ENCODE measurements at regions not wholly inside any gene's neighbourhood (a gene's known extent, or its start where the extent isn't known, plus 50 kb on each side); places are given as distances from the start of the nearest gene placed in this dataset.
"Not testable (repeated sequence)": the region's sequence is repeated elsewhere in the genome, so short reads cannot be mapped to it uniquely, and the experiment has no call there.

DNA sequence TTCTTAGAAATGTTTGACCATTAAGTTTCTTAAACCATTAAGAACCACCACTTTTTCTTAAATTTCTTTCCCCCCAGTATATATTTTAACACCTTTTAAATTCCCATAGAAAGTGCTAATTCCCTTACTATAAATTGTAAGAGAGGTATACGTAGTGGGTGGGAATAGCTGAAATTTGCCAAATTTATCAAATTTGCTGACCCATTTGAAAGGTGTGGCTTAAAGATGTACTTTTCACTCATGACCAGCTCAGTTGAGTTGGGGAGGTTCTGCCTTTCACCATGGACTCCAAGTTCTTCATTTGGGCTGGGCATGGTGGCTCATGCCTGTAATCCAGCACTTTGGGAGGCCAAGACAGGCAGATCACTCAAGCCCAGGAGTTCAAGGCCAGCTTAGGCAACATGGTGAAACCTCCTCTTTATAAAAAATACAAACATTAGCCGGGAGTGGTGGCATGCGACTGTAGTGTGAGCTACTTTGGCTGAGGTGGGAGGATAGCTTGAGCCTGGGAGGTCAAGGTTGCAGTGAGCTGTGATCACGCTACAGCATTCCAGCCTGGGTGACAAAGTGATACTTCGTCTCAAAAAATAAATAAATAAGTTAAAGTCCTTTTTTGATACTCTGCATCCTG is 133.2 kb downstream of the MRPL57 start:
- intact Hi-C loops (cut with DNase I; ENCODE audit: low total_unique reads), result no loop called here
- 85 to 96% methylated on average over 5 of the region's 5 CpGs for WGBS, 2 donors (ENCODE audit: low coverage in 1 of 2)

DNA sequence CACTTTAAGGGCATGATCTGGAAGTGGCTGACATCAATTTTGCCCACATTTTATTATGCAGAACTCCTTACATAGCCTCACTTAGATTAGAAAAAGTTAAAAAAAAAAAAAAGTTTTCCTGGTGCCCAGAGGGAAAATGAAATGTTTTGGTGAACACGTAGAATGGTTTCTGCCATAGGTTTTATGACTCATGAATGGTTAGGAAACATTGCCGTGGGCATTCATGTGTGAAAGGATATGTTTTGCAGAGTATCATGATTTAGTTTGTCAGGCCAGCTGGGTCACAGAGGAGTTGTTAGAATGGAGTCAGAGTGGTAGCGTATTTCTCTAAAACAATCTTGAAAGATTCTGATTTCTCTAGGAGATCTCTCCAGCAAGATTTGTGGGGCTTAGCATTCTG is 133.8 kb downstream of the MRPL57 start:
- TF ChIP-seq POLR2AphosphoS5 (IDR thresholded peaks at IDR 0.05) (no peak), EP300 (IDR thresholded peaks at IDR 0.05; ENCODE audit: low read depth) (no peak), POLR2A (IDR thresholded peaks at IDR 0.05) (no peak)
- TF ChIP-seq, protein P1, sequence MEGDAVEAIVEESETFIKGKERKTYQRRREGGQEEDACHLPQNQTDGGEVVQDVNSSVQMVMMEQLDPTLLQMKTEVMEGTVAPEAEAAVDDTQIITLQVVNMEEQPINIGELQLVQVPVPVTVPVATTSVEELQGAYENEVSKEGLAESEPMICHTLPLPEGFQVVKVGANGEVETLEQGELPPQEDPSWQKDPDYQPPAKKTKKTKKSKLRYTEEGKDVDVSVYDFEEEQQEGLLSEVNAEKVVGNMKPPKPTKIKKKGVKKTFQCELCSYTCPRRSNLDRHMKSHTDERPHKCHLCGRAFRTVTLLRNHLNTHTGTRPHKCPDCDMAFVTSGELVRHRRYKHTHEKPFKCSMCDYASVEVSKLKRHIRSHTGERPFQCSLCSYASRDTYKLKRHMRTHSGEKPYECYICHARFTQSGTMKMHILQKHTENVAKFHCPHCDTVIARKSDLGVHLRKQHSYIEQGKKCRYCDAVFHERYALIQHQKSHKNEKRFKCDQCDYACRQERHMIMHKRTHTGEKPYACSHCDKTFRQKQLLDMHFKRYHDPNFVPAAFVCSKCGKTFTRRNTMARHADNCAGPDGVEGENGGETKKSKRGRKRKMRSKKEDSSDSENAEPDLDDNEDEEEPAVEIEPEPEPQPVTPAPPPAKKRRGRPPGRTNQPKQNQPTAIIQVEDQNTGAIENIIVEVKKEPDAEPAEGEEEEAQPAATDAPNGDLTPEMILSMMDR (IDR thresholded peaks at IDR 0.05), result no peak
- Histone ChIP-seq H3K9me3 (no peaks in the 10 kb centered on the region), H3K27me3 (no peaks in the 10 kb centered on the region), H3K36me3 (no peaks in the 10 kb centered on the region), H3K4me1 (no peaks in the 10 kb centered on the region), H3K4me3 (no peak overlapping the region), H3K27ac (no peak overlapping the region)
- DNase-seq, result no peak
- 60 to 89% methylated on average over 3 of the region's 3 CpGs for WGBS, 2 donors (ENCODE audit: low coverage in 1 of 2)
- in situ Hi-C loops (cut with MboI; ENCODE audit: low pct_ligation_motif_present in 1 of 4, low pct_unique_long_range_greater_than_20kb in 1 of 4, low sequenced_read_pairs in 3 of 4), result no loop called here
- intact Hi-C loops (cut with DNase I; ENCODE audit: low total_unique reads), result no loop called here

More for the DNA sequence above, 133.2 kb downstream of the MRPL57 start:
- Histone ChIP-seq H3K9me3 (no peaks in the 10 kb centered on the region), H3K27me3 (no peaks in the 10 kb centered on the region), H3K36me3 (no peaks in the 10 kb centered on the region), H3K4me1 (no peaks in the 10 kb centered on the region), H3K4me3 (no peak overlapping the region), H3K27ac (no peak overlapping the region)
- no peak for TF ChIP-seq POLR2A (IDR thresholded peaks at IDR 0.05)
- no peak for TF ChIP-seq POLR2AphosphoS5 (IDR thresholded peaks at IDR 0.05)
- TF ChIP-seq, protein P1 (IDR thresholded peaks at IDR 0.05), result no peak
- TF ChIP-seq EP300 (IDR thresholded peaks at IDR 0.05; ENCODE audit: low read depth), result no peak
- in situ Hi-C loops (cut with MboI; ENCODE audit: low pct_ligation_motif_present in 1 of 4, low pct_unique_long_range_greater_than_20kb in 1 of 4, low sequenced_read_pairs in 3 of 4), result no loop called here
- DNase-seq, result no peak

DNA sequence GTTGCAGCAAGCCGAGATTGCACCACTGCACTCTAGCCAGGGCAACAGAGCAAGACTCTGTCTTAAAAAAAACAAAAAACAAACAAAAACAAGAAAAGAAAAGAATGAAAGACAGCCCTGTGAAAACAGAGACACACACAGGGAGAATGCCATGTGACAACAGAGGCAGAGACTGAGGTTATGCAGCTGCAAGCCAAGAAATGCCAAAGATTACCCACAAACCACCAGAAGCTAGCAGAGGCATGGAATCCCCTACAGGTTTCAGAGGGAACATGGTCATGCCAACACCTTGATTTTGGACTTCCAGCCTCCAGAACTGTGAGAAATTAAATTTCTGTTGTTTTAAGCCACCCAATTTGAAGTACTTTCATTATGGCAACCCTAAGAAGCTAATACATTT is 138.5 kb downstream of the MRPL57 start:
- H3K27ac ChIP-seq; intact Hi-C loops (cut with DNase I; ENCODE audit: low total_unique reads); H3K4me1 ChIP-seq; DNase-seq; H3K36me3 ChIP-seq; in situ Hi-C loops (cut with MboI; ENCODE audit: low pct_ligation_motif_present in 1 of 4, low pct_unique_long_range_greater_than_20kb in 1 of 4, low sequenced_read_pairs in 3 of 4); H3K4me3 ChIP-seq; H3K27me3 ChIP-seq; H3K9me3 ChIP-seq: not testable (repeated sequence)
- 86% methylated on average over 1 of the region's 1 CpG for WGBS, 2 donors (ENCODE audit: low coverage in 1 of 2)

DNA sequence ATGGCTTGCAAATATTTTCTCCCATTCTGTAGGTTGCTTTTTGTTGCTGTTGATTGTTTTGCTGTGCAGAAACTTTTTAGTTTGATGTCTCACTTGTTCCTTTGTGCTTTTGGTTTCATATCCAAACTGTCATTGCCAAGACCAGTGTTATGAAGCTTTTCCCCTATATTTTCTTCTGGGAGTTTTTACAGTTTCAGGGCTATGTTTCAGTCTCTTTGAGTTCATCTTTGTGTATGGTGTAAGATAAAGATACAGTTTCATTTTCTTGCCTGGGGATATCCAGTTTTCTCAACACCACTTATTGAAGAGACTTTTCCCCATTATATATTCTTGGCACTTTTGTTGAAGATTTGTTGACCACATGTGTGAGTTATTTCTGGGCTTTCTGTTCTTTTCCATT is 139.9 kb downstream of the MRPL57 start:
- Histone ChIP-seq H3K36me3 (no peaks in the 10 kb centered on the region), H3K4me1 (no peaks in the 10 kb centered on the region), H3K27ac (no peak overlapping the region), H3K4me3 (no peak overlapping the region), H3K9me3 (no peaks in the 10 kb centered on the region), H3K27me3 (no peaks in the 10 kb centered on the region)
- TF ChIP-seq EP300 (IDR thresholded peaks at IDR 0.05; ENCODE audit: low read depth) (no peak), POLR2AphosphoS5 (IDR thresholded peaks at IDR 0.05) (no peak)
- in situ Hi-C loops (cut with MboI; ENCODE audit: low pct_ligation_motif_present in 1 of 4, low pct_unique_long_range_greater_than_20kb in 1 of 4, low sequenced_read_pairs in 3 of 4) (no loop called here), intact Hi-C loops (cut with DNase I; ENCODE audit: low total_unique reads) (no loop called here)
- no peak for DNase-seq

DNA sequence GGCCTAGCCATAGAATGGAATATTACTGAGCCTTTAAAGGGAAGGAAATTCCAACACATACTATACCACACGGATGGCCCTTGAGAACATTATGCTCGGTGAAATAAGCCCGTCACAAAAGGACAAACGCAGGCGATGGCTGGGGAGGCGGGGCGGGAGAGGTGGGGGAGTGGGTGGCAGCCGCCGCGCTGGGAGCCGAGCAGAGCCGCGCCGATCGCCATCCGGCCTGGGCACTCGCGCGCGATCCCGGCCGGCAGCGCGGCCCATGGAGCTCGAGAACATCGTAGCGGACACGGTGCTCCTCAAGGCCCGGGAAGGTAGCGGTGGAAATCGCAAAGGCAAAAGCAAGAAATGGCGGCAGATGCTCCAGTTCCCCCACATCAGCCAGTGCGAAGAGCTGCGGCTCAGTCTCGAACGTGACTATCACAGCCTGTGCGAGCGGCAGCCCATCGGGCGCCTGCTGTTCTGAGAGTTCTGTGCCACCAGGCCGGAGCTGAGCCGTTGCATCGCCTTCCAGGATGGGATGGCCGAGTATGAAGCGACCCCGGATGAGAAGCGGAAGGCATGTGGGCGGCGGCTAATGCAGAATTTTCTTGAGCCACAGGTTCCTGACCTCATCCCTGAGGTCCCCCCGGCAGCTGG is 140.1 kb downstream of the ZDHHC20 start:
- intact Hi-C loops (cut with DNase I; ENCODE audit: low total_unique reads), result no loop called here
- no peak for TF ChIP-seq POLR2A (IDR thresholded peaks at IDR 0.05)
- TF ChIP-seq EP300 (IDR thresholded peaks at IDR 0.05; ENCODE audit: low read depth), result no peak
- no peak for TF ChIP-seq POLR2AphosphoS5 (IDR thresholded peaks at IDR 0.05)
- TF ChIP-seq, protein P1 (IDR thresholded peaks at IDR 0.05), result no peak
- 68 to 89% methylated on average over 10 to 50 of the region's 50 CpGs for WGBS, 2 donors (ENCODE audit: low coverage in 1 of 2)

More for the DNA sequence above, 140.1 kb downstream of the ZDHHC20 start:
- no peaks in the 10 kb centered on the region for H3K27me3 ChIP-seq
- no peaks in the 10 kb centered on the region for H3K4me1 ChIP-seq
- no peak overlapping the region for H3K27ac ChIP-seq
- DNase-seq, result no peak
- in situ Hi-C loops (cut with MboI; ENCODE audit: low pct_ligation_motif_present in 1 of 4, low pct_unique_long_range_greater_than_20kb in 1 of 4, low sequenced_read_pairs in 3 of 4), result no loop called here
- H3K36me3 ChIP-seq, result no peaks in the 10 kb centered on the region
- H3K4me3 ChIP-seq, result peak overlapping the region in 3 of 4 donors; percentile 2 to 33 (median 6)
- H3K9me3 ChIP-seq, result no peaks in the 10 kb centered on the region
